K562 (cell line): ENCODE measurements at regions not wholly inside any gene's neighbourhood (a gene's known extent, or its start where the extent isn't known, plus 50 kb on each side); places are given as distances from the start of the nearest gene placed in this dataset.

Experiments
- CTCF ChIP-seq, 3 experiments: IDR thresholded peaks in 2 of 3; conservative IDR thresholded peaks in 1 of 3; 2 replicates each; pipeline ENCODE4 v1.5.1; 2011 to 2012; ENCODE audit warnings: low read length in 3 of 3, mild to moderate bottlenecking in 3 of 3, control low read depth in 2 of 3, improper control_type of control experiment in 1 of 3, inconsistent platforms in 1 of 3, low read depth in 1 of 3, mixed read lengths in 1 of 3, moderate library complexity in 1 of 3; ENCODE audit not compliant: insufficient read depth in 2 of 3
- EZH2 ChIP-seq: IDR thresholded peaks from 2 replicates; pipeline ENCODE4 v1.6.1; 2012; ENCODE audit warnings: low read depth, mild to moderate bottlenecking, inconsistent platforms, low read length, borderline replicate concordance
- FOXK1 ChIP-seq: sonication (generic); formaldehyde crosslinking; IDR thresholded peaks from 2 replicates; pipeline ENCODE4 v1.8.0; 2022; ENCODE audit warnings: missing genetic modification reagents, mild to moderate bottlenecking, borderline replicate concordance
- GATAD2A ChIP-seq: fragments of 450-650 bp; IDR thresholded peaks from 2 replicates; pipeline ENCODE4 v1.6.1; 2017
- HDAC2 ChIP-seq: fragments of 450-650 bp; IDR thresholded peaks from 2 replicates; pipeline ENCODE4 v1.6.1; 2016; ENCODE audit warnings: mild to moderate bottlenecking
- PHB ChIP-seq: fragments of 250-450 bp; sonication (Bioruptor Pico); IDR thresholded peaks from 2 replicates; pipeline ENCODE4 v1.5.0; 2021
- POLR2A ChIP-seq: fragments of 450-650 bp; conservative IDR thresholded peaks from 2 replicates; pipeline ENCODE4 v1.6.1; 2016
- ZSCAN32 ChIP-seq: fragments of 450-650 bp; formaldehyde crosslinking; IDR thresholded peaks from 2 replicates; pipeline ENCODE4 v1.4.0; 2020; ENCODE audit warnings: mild to moderate bottlenecking, moderate library complexity
- TF ChIP-seq, protein P1 (sequence below), 2 experiments: fragments of 150-350 bp in 1 of 2; IDR thresholded peaks; 2 replicates each; pipeline ENCODE4 v1.6.1; 2012 to 2016; ENCODE audit warnings: low read depth in 2 of 2, low read length in 2 of 2, mild to moderate bottlenecking in 1 of 2, moderate library complexity in 1 of 2
- TF ChIP-seq, protein P2 (sequence below): sonication (generic); formaldehyde crosslinking; IDR thresholded peaks from 2 replicates; pipeline ENCODE4 v1.8.1; 2023; ENCODE audit warnings: mild to moderate bottlenecking, missing genetic modification reagents, moderate library complexity

DNA sequence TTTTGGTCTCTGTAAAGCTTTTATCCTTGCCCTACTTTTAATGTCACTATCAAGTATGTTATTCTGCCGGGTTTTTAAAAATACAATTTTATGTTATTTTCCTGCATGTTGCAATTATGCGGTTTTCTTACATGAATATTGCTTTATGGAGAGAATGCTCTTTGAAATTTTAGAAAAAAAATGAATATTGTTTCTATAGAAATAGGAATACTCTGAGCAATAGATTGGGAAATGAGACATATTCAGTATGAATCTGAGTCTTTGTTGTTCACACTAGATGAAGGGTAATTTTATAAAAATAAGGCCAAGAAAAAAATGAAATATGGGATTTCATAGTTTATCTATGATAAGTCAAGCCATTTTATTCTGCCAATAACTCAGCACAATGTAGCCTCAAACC, 142.2 kb upstream of the DTNA start:
- TF ChIP-seq FOXK1 = no peak
- no peak for TF ChIP-seq GATAD2A
- TF ChIP-seq CTCF (IDR thresholded peaks at IDR 0.05 in 2 of 3, conservative IDR thresholded peaks at IDR 0.05 in 1 of 3; ENCODE audit: insufficient read depth in 2 of 3, low read depth in 1 of 3, low read length in 3 of 3) = no peak
- no peak for TF ChIP-seq ZSCAN32
- no peak for TF ChIP-seq PHB (CRISPR knock-in tag)
- TF ChIP-seq EZH2 = no peak
- TF ChIP-seq HDAC2 = no peak
- TF ChIP-seq, protein P1, sequence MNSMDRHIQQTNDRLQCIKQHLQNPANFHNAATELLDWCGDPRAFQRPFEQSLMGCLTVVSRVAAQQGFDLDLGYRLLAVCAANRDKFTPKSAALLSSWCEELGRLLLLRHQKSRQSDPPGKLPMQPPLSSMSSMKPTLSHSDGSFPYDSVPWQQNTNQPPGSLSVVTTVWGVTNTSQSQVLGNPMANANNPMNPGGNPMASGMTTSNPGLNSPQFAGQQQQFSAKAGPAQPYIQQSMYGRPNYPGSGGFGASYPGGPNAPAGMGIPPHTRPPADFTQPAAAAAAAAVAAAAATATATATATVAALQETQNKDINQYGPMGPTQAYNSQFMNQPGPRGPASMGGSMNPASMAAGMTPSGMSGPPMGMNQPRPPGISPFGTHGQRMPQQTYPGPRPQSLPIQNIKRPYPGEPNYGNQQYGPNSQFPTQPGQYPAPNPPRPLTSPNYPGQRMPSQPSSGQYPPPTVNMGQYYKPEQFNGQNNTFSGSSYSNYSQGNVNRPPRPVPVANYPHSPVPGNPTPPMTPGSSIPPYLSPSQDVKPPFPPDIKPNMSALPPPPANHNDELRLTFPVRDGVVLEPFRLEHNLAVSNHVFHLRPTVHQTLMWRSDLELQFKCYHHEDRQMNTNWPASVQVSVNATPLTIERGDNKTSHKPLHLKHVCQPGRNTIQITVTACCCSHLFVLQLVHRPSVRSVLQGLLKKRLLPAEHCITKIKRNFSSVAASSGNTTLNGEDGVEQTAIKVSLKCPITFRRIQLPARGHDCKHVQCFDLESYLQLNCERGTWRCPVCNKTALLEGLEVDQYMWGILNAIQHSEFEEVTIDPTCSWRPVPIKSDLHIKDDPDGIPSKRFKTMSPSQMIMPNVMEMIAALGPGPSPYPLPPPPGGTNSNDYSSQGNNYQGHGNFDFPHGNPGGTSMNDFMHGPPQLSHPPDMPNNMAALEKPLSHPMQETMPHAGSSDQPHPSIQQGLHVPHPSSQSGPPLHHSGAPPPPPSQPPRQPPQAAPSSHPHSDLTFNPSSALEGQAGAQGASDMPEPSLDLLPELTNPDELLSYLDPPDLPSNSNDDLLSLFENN (IDR thresholded peaks at IDR 0.05; ENCODE audit: low read depth in 2 of 2, low read length in 2 of 2) = no peak
- TF ChIP-seq POLR2A = no peak
- TF ChIP-seq, protein P2, sequence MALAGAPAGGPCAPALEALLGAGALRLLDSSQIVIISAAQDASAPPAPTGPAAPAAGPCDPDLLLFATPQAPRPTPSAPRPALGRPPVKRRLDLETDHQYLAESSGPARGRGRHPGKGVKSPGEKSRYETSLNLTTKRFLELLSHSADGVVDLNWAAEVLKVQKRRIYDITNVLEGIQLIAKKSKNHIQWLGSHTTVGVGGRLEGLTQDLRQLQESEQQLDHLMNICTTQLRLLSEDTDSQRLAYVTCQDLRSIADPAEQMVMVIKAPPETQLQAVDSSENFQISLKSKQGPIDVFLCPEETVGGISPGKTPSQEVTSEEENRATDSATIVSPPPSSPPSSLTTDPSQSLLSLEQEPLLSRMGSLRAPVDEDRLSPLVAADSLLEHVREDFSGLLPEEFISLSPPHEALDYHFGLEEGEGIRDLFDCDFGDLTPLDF = no peak
